Testis (tissue), 2 donors: ENCODE measurements at regions not wholly inside any gene's neighbourhood (a gene's known extent, or its start where the extent isn't known, plus 50 kb on each side); places are given as distances from the start of the nearest gene placed in this dataset.

ENCODE experiments used
- CTCF ChIP-seq, 3 experiments: fragments of 450-650 bp in 2 of 3; fragments of 200-600 bp in 1 of 3; sonication (generic) in 1 of 3; IDR thresholded peaks; one replicate each; pipeline ENCODE4 v1.5.1; 2016 to 2019; ENCODE audit warnings: antibody characterized with exemption in 3 of 3, mild to moderate bottlenecking in 2 of 3, moderate library complexity in 1 of 3
- POLR2A ChIP-seq: fragments of 450-650 bp; IDR thresholded peaks from one replicate; pipeline ENCODE4 v1.6.1; 2017; ENCODE audit warnings: antibody characterized with exemption, mild to moderate bottlenecking, moderate library complexity

GRCh38 chr2:105577762-105578161, 166.9 kb upstream of the NCK2 start:
- TF ChIP-seq CTCF (IDR thresholded peaks at IDR 0.05) = no peak
- TF ChIP-seq POLR2A = no peak
